ENCODE measurements at regions not wholly inside any gene's neighbourhood (a gene's known extent, or its start where the extent isn't known, plus 50 kb on each side); places are given as distances from the start of the nearest gene placed in this dataset.

GRCh38 chr10:120111628-120112027 lies 219.1 kb downstream of the SEC23IP start:
- DNase-seq (ENCODE audit: low read depth, low spot score), result no peak
- H3K27ac Mint-ChIP-seq (ENCODE audit: unreplicated experiment), result no peak overlapping the region
- no peak for TF ChIP-seq CTCF (conservative IDR thresholded peaks at IDR 0.05)
- H3K27me3 Mint-ChIP-seq (ENCODE audit: low read depth), result peaks cover 16% of the 10 kb centered on the region
- no peaks in the 10 kb centered on the region for H3K9me3 Mint-ChIP-seq
- no peaks in the 10 kb centered on the region for H3K4me1 Mint-ChIP-seq
- no peak overlapping the region for H3K4me3 Mint-ChIP-seq
- H3K36me3 Mint-ChIP-seq (ENCODE audit: low read depth), result no peaks in the 10 kb centered on the region

GRCh38 chr10:120112809-120113208 lies 220.3 kb downstream of the SEC23IP start:
- TF ChIP-seq CTCF (conservative IDR thresholded peaks at IDR 0.05), result no peak
- Mint-ChIP-seq H3K9me3 (no peaks in the 10 kb centered on the region), H3K4me1 (no peaks in the 10 kb centered on the region), H3K36me3 (ENCODE audit: low read depth) (no peaks in the 10 kb centered on the region), H3K4me3 (no peak overlapping the region), H3K27ac (ENCODE audit: unreplicated experiment) (no peak overlapping the region), H3K27me3 (ENCODE audit: low read depth) (peaks cover 16% of the 10 kb centered on the region)
- no peak for DNase-seq (ENCODE audit: low read depth, low spot score)

GRCh38 chr10:120115959-120116358 lies 223.4 kb downstream of the SEC23IP start:
- no peak overlapping the region for H3K4me3 Mint-ChIP-seq
- peaks cover 13% of the 10 kb centered on the region for H3K27me3 Mint-ChIP-seq (ENCODE audit: low read depth)
- no peak overlapping the region for H3K27ac Mint-ChIP-seq (ENCODE audit: unreplicated experiment)
- peaks cover 3% of the 10 kb centered on the region for H3K9me3 Mint-ChIP-seq
- no peak for TF ChIP-seq CTCF (conservative IDR thresholded peaks at IDR 0.05)
- no peaks in the 10 kb centered on the region for H3K36me3 Mint-ChIP-seq (ENCODE audit: low read depth)
- no peak for DNase-seq (ENCODE audit: low read depth, low spot score)
- no peaks in the 10 kb centered on the region for H3K4me1 Mint-ChIP-seq

DNA sequence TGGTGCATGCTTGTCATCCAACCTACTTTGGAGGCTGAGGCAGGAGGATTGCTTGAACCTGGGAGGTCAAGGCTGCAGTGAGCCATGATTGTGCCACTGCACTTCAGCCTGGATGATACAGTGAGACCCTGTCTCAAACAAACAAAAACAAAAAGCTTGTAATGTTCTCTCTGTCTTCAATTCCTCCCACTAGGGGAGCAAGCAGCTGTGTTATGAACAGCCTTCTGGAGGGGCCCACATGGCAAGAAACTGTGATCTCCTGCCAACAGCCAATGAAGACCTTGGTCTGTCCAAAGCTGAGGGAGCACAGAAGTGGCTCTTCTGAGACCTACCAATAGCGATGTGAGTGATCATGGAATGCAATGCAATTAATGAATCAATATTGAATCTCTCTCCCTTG lies 229.2 kb downstream of the SEC23IP start:
- H3K4me1 Mint-ChIP-seq, result no peaks in the 10 kb centered on the region
- H3K27me3 Mint-ChIP-seq (ENCODE audit: low read depth), result peaks cover 18% of the 10 kb centered on the region
- H3K9me3 Mint-ChIP-seq, result peaks cover 3% of the 10 kb centered on the region
- no peak overlapping the region for H3K4me3 Mint-ChIP-seq
- no peak overlapping the region for H3K27ac Mint-ChIP-seq (ENCODE audit: unreplicated experiment)
- DNase-seq (ENCODE audit: low read depth, low spot score), result no peak
- H3K36me3 Mint-ChIP-seq (ENCODE audit: low read depth), result no peaks in the 10 kb centered on the region
- TF ChIP-seq CTCF (conservative IDR thresholded peaks at IDR 0.05), result no peak

- Mint-ChIP-seq H3K27ac (ENCODE audit: unreplicated experiment) (no peak overlapping the region), H3K4me1 (peaks cover 12% of the 10 kb centered on the region), H3K9me3 (no peaks in the 10 kb centered on the region), H3K36me3 (ENCODE audit: low read depth) (no peaks in the 10 kb centered on the region), H3K4me3 (no peak overlapping the region), H3K27me3 (ENCODE audit: low read depth) (peaks cover 14% of the 10 kb centered on the region)
- peak; percentile 51 for DNase-seq (ENCODE audit: low read depth, low spot score)
- TF ChIP-seq CTCF (conservative IDR thresholded peaks at IDR 0.05), result no peak
These were observed 238.7 kb downstream of the SEC23IP start for GRCh38 chr10:120131183-120131582.

- Mint-ChIP-seq H3K27me3 (ENCODE audit: low read depth) (peaks cover 22% of the 10 kb centered on the region), H3K4me3 (no peak overlapping the region), H3K27ac (ENCODE audit: unreplicated experiment) (no peak overlapping the region), H3K4me1 (peaks cover 5% of the 10 kb centered on the region), H3K9me3 (no peaks in the 10 kb centered on the region), H3K36me3 (ENCODE audit: low read depth) (no peaks in the 10 kb centered on the region)
- TF ChIP-seq CTCF (conservative IDR thresholded peaks at IDR 0.05), result no peak
- no peak for DNase-seq (ENCODE audit: low read depth, low spot score)
These were observed 240.3 kb downstream of the SEC23IP start for GRCh38 chr10:120132811-120133210.
